Gastroesophageal sphincter (tissue), 4 donors: ENCODE measurements at regions not wholly inside any gene's neighbourhood (a gene's known extent, or its start where the extent isn't known, plus 50 kb on each side); places are given as distances from the start of the nearest gene placed in this dataset.
"Not testable (repeated sequence)": the region's sequence is repeated elsewhere in the genome, so short reads cannot be mapped to it uniquely, and the experiment has no call there.

Experiments
- ATAC-seq: fragments of 150-250 bp; one replicate; pipeline ENCODE4 v1.9.1; 2016; ENCODE audit warnings: mild to moderate bottlenecking, moderate library complexity
- H3K27ac ChIP-seq, 4 donors: fragments of 200-600 bp; sonication (generic) in 3 of 4; 1 replicate in 3 of 4; 2 replicates in 1 of 4; pipeline ENCODE4 v1.5.1; 2016 to 2019
- H3K27me3 ChIP-seq: fragments of 200-600 bp; sonication (generic); one replicate; pipeline ENCODE4 v1.5.1; 2019
- H3K36me3 ChIP-seq, 2 donors: fragments of 200-600 bp; sonication (generic); one replicate each; pipeline ENCODE4 v1.5.1; 2019; ENCODE audit warnings: control low read depth in 1 of 2
- H3K4me1 ChIP-seq, 3 donors: fragments of 200-600 bp; sonication (generic); 1 replicate in 2 of 3; 2 replicates in 1 of 3; pipeline ENCODE4 v1.5.1; 2016 to 2019; ENCODE audit warnings: control low read depth in 2 of 3
- H3K4me3 ChIP-seq, 2 donors: fragments of 200-600 bp; sonication (generic); one replicate each; pipeline ENCODE4 v1.5.1; 2019; ENCODE audit warnings: mild to moderate bottlenecking in 1 of 2, moderate library complexity in 1 of 2
- H3K9me3 ChIP-seq, 3 donors: fragments of 200-600 bp; sonication (generic); one replicate each; pipeline ENCODE4 v1.5.1; 2017 to 2019; ENCODE audit warnings: control low read depth in 2 of 3
- EP300 ChIP-seq: sonication (generic); formaldehyde crosslinking; IDR thresholded peaks from one replicate; pipeline ENCODE4 v1.6.1; 2017; ENCODE audit warnings: antibody characterized with exemption, mild to moderate bottlenecking
- POLR2A ChIP-seq, 2 donors: fragments of 450-650 bp; IDR thresholded peaks; one replicate each; pipeline ENCODE4 v1.6.1; 2017; ENCODE audit warnings: antibody characterized with exemption in 2 of 2, mild to moderate bottlenecking in 2 of 2, moderate library complexity in 1 of 2
- POLR2AphosphoS5 ChIP-seq: sonication (generic); formaldehyde crosslinking; IDR thresholded peaks from one replicate; pipeline ENCODE4 v1.6.1; 2017; ENCODE audit warnings: antibody characterized with exemption
- WGBS, 2 donors: methylation state at CpG; one replicate each; pipeline ENCODE4 v1.1.5; 2018; ENCODE audit warnings: low coverage in 1 of 2; 5-methylcytosine and 5-hydroxymethylcytosine counted together
- TF ChIP-seq, protein P1 (sequence below), 4 experiments: fragments of 200-600 bp in 2 of 4; fragments of 450-650 bp in 2 of 4; sonication (generic) in 1 of 4; IDR thresholded peaks; one replicate each; pipeline ENCODE4 v1.5.1; 2017 to 2019; ENCODE audit warnings: antibody characterized with exemption in 4 of 4, mild to moderate bottlenecking in 2 of 4, moderate library complexity in 2 of 4

DNA sequence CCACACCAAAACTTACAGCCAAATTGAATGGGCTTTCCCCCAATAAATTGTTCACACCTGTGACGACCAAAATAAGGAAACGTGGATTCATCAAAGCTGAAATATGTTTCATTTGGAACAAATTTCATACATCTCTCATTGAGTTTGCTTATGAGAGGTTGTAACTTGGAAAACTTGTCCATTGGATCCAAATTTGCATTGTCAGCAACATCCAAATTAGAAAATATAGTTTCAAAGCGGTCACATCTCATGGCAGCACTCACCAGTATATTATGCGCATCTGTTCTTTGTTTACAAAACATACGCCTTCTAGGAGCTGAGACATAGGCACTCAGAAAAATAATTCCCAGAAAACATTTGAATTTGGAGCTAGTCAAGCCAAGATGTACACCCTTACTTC lies 1028.2 kb upstream of the USP15 start:
- Histone ChIP-seq H3K4me3 (no peak overlapping the region), H3K9me3 (peaks cover 0 to 7% (median 0%) of the 10 kb centered on the region in 3 donors), H3K27ac (no peak overlapping the region), H3K4me1 (no peaks in the 10 kb centered on the region), H3K27me3 (no peaks in the 10 kb centered on the region), H3K36me3 (no peaks in the 10 kb centered on the region)
- TF ChIP-seq POLR2AphosphoS5: no peak
- no peak for TF ChIP-seq EP300
- TF ChIP-seq, protein P1, sequence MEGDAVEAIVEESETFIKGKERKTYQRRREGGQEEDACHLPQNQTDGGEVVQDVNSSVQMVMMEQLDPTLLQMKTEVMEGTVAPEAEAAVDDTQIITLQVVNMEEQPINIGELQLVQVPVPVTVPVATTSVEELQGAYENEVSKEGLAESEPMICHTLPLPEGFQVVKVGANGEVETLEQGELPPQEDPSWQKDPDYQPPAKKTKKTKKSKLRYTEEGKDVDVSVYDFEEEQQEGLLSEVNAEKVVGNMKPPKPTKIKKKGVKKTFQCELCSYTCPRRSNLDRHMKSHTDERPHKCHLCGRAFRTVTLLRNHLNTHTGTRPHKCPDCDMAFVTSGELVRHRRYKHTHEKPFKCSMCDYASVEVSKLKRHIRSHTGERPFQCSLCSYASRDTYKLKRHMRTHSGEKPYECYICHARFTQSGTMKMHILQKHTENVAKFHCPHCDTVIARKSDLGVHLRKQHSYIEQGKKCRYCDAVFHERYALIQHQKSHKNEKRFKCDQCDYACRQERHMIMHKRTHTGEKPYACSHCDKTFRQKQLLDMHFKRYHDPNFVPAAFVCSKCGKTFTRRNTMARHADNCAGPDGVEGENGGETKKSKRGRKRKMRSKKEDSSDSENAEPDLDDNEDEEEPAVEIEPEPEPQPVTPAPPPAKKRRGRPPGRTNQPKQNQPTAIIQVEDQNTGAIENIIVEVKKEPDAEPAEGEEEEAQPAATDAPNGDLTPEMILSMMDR (IDR thresholded peaks at IDR 0.05): no peak
- no peak for TF ChIP-seq POLR2A (IDR thresholded peaks at IDR 0.05)
- ATAC-seq: no peak
- 85 to 88% methylated on average over 4 to 5 of the region's 5 CpGs for WGBS, 2 donors

DNA sequence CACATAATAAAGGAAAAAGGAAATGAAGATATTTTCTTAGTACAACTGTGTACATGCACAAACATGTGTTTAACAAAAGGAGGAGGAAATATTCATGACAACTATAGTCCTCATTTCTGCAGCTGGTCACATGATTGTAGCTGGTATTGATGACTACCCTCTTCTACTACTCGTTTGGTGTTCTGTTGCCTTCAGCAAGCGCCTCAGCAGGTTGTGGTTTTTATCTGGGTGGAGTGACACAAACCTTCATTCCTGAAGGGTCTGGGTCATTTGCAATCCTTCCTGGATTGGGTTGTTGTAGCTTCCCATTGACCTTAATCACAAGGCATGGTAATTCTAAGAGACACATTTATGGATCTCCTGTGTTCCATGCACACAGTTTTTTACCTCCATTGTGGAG lies 1009.9 kb upstream of the USP15 start:
- Histone ChIP-seq H3K4me1 (no peaks in the 10 kb centered on the region), H3K36me3 (no peaks in the 10 kb centered on the region), H3K4me3 (no peak overlapping the region), H3K27me3 (no peaks in the 10 kb centered on the region), H3K9me3 (no peaks in the 10 kb centered on the region), H3K27ac (no peak overlapping the region)
- 76 to 80% methylated on average over 2 of the region's 2 CpGs for WGBS, 2 donors
- ATAC-seq: no peak
- TF ChIP-seq EP300 (no peak), POLR2A (IDR thresholded peaks at IDR 0.05) (no peak), POLR2AphosphoS5 (no peak)
- TF ChIP-seq, protein P1 (IDR thresholded peaks at IDR 0.05): no peak

DNA sequence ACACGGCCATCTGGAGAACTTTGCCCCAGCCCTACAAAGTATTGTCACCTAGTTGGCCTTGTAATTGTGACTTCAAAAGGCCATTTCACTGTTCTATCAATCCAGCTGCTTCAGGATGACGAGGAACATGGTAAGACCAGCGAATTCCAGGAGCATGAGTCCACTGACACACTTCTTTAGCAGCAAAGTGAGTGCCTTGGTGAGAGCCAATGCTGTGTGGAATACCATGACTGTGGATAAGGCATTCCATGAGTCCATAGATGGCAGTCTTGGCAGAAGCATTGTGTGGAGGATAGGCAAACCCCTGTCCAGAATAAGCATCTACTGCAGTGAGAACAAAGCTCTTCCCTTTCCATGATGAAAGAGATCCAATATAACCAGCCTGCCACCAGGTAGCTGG lies 1009.1 kb upstream of the USP15 start:
- H3K27ac ChIP-seq: no peak overlapping the region
- WGBS, 2 donors: 50 to 67% methylated on average over 1 to 2 of the region's 3 CpGs
- H3K27me3 ChIP-seq: no peaks in the 10 kb centered on the region
- no peak for ATAC-seq
- no peak overlapping the region for H3K4me3 ChIP-seq
- H3K4me1 ChIP-seq: no peaks in the 10 kb centered on the region
- TF ChIP-seq POLR2AphosphoS5: no peak
- TF ChIP-seq POLR2A (IDR thresholded peaks at IDR 0.05): no peak
- TF ChIP-seq, protein P1 (IDR thresholded peaks at IDR 0.05): no peak
- TF ChIP-seq EP300: no peak
- H3K36me3 ChIP-seq: no peaks in the 10 kb centered on the region
- no peaks in the 10 kb centered on the region for H3K9me3 ChIP-seq

DNA sequence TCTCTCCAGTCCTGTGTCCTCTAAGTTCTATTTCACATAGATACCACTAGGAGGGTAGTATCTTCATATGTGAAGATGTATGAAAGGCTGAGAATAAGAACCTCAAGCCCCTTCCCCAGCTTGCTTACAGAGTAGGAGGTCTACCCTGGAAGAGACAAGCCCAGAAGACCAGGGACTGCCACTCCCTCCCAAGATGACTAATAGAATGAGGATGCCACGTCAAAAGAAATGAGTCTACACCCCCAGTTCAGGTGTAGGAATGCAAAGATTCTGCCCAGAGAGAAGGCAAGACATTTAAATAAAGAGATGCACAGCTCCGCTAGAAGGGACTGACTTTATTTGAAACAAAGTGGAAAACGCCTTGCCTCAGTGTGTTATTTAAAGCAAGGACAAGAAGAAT lies 1006.0 kb upstream of the USP15 start:
- ATAC-seq: no peak
- no peaks in the 10 kb centered on the region for H3K4me1 ChIP-seq
- no peaks in the 10 kb centered on the region for H3K36me3 ChIP-seq
- TF ChIP-seq, protein P1 (IDR thresholded peaks at IDR 0.05): no peak
- TF ChIP-seq POLR2A (IDR thresholded peaks at IDR 0.05) (no peak), EP300 (no peak), POLR2AphosphoS5 (no peak)
- H3K9me3 ChIP-seq: no peaks in the 10 kb centered on the region
- no peak overlapping the region for H3K27ac ChIP-seq
- no peak overlapping the region for H3K4me3 ChIP-seq
- 40 to 60% methylated on average over 1 to 3 of the region's 3 CpGs for WGBS, 2 donors
- no peaks in the 10 kb centered on the region for H3K27me3 ChIP-seq

DNA sequence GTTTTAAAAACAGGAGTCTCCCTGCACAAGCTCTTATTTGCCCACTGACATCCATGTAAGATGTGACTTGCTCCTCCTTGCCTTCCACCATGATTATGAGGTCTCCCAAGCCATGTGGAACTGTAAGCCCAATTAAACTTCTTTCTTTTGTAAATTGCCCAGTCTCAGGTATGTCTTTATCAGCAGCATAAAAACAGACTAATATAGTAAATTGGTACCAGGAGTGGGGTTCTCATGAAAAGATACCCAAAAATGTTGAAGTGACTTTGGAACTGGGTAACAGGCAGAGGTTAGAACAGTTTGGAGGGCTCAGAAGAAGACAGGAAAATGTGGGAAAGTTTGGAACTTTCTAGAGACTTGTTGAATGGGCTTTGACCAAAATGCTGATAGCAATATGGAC lies 995.9 kb upstream of the USP15 start:
- H3K4me1 ChIP-seq, H3K36me3 ChIP-seq, H3K27ac ChIP-seq, ATAC-seq, H3K4me3 ChIP-seq, H3K27me3 ChIP-seq: not testable (repeated sequence)
- H3K9me3 ChIP-seq: peaks cover 0 to 20% (median 2%) of the 10 kb centered on the region in 3 donors

DNA sequence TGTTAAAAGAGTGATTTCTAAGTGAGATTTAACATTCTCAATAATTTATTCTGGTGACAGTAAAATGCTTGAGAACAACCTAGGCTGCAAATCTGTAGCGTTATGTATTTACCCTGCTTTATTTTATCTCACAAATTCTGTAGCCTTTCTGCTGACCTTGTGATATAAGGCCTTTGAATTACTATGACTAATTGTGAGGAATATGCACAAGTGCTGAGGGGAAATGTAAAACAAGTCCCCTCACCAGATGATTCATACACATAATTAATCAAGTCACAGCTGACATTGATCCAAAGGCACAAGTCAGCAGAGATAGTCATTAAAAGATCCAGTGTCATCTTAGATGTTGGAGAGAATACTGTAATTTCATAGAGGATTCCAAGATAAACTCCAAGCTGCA lies 992.7 kb upstream of the USP15 start:
- TF ChIP-seq POLR2AphosphoS5: no peak
- no peak for TF ChIP-seq POLR2A (IDR thresholded peaks at IDR 0.05)
- TF ChIP-seq, protein P1 (IDR thresholded peaks at IDR 0.05): no peak
- no peak for TF ChIP-seq EP300
- WGBS, 2 donors: 36 to 38% methylated on average over 1 of the region's 1 CpG
- Histone ChIP-seq H3K27ac (no peak overlapping the region), H3K4me3 (no peak overlapping the region), H3K27me3 (no peaks in the 10 kb centered on the region), H3K4me1 (no peaks in the 10 kb centered on the region), H3K36me3 (no peaks in the 10 kb centered on the region), H3K9me3 (peaks cover 0 to 20% (median 0%) of the 10 kb centered on the region in 3 donors)
- ATAC-seq: no peak
